Lower lobe of right lung (tissue), 2 donors: ENCODE measurements at regions not wholly inside any gene's neighbourhood (a gene's known extent, or its start where the extent isn't known, plus 50 kb on each side); places are given as distances from the start of the nearest gene placed in this dataset.

Experiments used
- ATAC-seq, 2 donors: fragments of 200-7000 bp; cut with Tn5 transposase; one replicate each; pipeline ENCODE4 v1.9.1; 2020 to 2022; ENCODE audit warnings: mild to moderate bottlenecking in 2 of 2, moderate library complexity in 2 of 2
- DNase-seq: peaks from one replicate; pipeline ENCODE4 v3.0.0-alpha.2; 2020
- H3K27ac ChIP-seq: fragments of 200-600 bp; one replicate; pipeline ENCODE4 v1.8.0; 2022
- H3K27me3 ChIP-seq: fragments of 200-600 bp; one replicate; pipeline ENCODE4 v1.8.0; 2022; ENCODE audit warnings: low read depth
- H3K36me3 ChIP-seq: fragments of 200-600 bp; one replicate; pipeline ENCODE4 v1.8.0; 2022; ENCODE audit warnings: mild to moderate bottlenecking
- H3K4me1 ChIP-seq: fragments of 200-600 bp; one replicate; pipeline ENCODE4 v1.8.0; 2022
- H3K4me3 ChIP-seq: fragments of 200-600 bp; one replicate; pipeline ENCODE4 v1.8.0; 2022; ENCODE audit warnings: mild to moderate bottlenecking
- H3K9me3 ChIP-seq: fragments of 200-600 bp; one replicate; pipeline ENCODE4 v1.8.0; 2022
- CTCF ChIP-seq: fragments of 200-600 bp; IDR thresholded peaks from one replicate; pipeline ENCODE4 v1.8.0; 2022; ENCODE audit warnings: antibody characterized with exemption, mild to moderate bottlenecking
- intact Hi-C: fragments of 100-400 bp; cut with DNase I; formaldehyde crosslinking; loops from one replicate; pipeline ENCODE4 v1.11.0; 2022
- donor health status: DM: no; HTN: yes; CAD: no; lungs with severe emphysema.

- intact Hi-C loops, result no loop called here
- H3K9me3 ChIP-seq, result no peaks in the 10 kb centered on the region
- TF ChIP-seq CTCF, result no peak
- no peaks in the 10 kb centered on the region for H3K4me1 ChIP-seq
- no peaks in the 10 kb centered on the region for H3K36me3 ChIP-seq
- no peak overlapping the region for H3K4me3 ChIP-seq
- no peak overlapping the region for H3K27ac ChIP-seq
- DNase-seq, result no peak
- ATAC-seq, result no peak
- no peaks in the 10 kb centered on the region for H3K27me3 ChIP-seq
Measured at GRCh38 chr6:103879800-103880199, 979.9 kb downstream of the HACE1 start.

GRCh38 chr6:103875221-103875620, 984.5 kb downstream of the HACE1 start:
- H3K27ac ChIP-seq, result no peak overlapping the region
- intact Hi-C loops, result no loop called here
- no peaks in the 10 kb centered on the region for H3K36me3 ChIP-seq
- no peaks in the 10 kb centered on the region for H3K4me1 ChIP-seq
- no peak for TF ChIP-seq CTCF
- ATAC-seq (no peak), DNase-seq (no peak)
- H3K9me3 ChIP-seq, result no peaks in the 10 kb centered on the region
- H3K4me3 ChIP-seq, result no peak overlapping the region
- H3K27me3 ChIP-seq, result no peaks in the 10 kb centered on the region

- no peaks in the 10 kb centered on the region for H3K36me3 ChIP-seq
Measured at GRCh38 chr6:103874575-103874974, 985.1 kb downstream of the HACE1 start.

GRCh38 chr6:103872678-103873077, 987.0 kb downstream of the HACE1 start:
- no peak for TF ChIP-seq CTCF
- no peak for ATAC-seq
- intact Hi-C loops, result no loop called here

More at GRCh38 chr6:103874575-103874974, 985.1 kb downstream of the HACE1 start:
- Histone ChIP-seq H3K4me3 (no peak overlapping the region), H3K27ac (no peak overlapping the region), H3K27me3 (no peaks in the 10 kb centered on the region), H3K4me1 (no peaks in the 10 kb centered on the region), H3K9me3 (no peaks in the 10 kb centered on the region)
- no peak for DNase-seq
- intact Hi-C loops, result no loop called here
- TF ChIP-seq CTCF, result no peak
- no peak for ATAC-seq

GRCh38 chr6:103872233-103872632, 987.5 kb downstream of the HACE1 start:
- intact Hi-C loops, result no loop called here
- no peak for TF ChIP-seq CTCF

More at GRCh38 chr6:103872678-103873077, 987.0 kb downstream of the HACE1 start:
- Histone ChIP-seq H3K27ac (no peak overlapping the region), H3K36me3 (no peaks in the 10 kb centered on the region), H3K4me1 (no peaks in the 10 kb centered on the region), H3K9me3 (no peaks in the 10 kb centered on the region), H3K4me3 (no peak overlapping the region), H3K27me3 (no peaks in the 10 kb centered on the region)
- no peak for DNase-seq

GRCh38 chr6:103870970-103871369, 988.7 kb downstream of the HACE1 start:
- DNase-seq (no peak), ATAC-seq (no peak)
- no peak for TF ChIP-seq CTCF
- H3K27me3 ChIP-seq, result no peaks in the 10 kb centered on the region
- H3K27ac ChIP-seq, result no peak overlapping the region
- intact Hi-C loops, result no loop called here
- no peaks in the 10 kb centered on the region for H3K36me3 ChIP-seq
- H3K4me1 ChIP-seq, result no peaks in the 10 kb centered on the region
- no peaks in the 10 kb centered on the region for H3K9me3 ChIP-seq
- H3K4me3 ChIP-seq, result no peak overlapping the region

More at GRCh38 chr6:103872233-103872632, 987.5 kb downstream of the HACE1 start:
- no peaks in the 10 kb centered on the region for H3K36me3 ChIP-seq
- no peak overlapping the region for H3K4me3 ChIP-seq
- no peaks in the 10 kb centered on the region for H3K4me1 ChIP-seq
- no peaks in the 10 kb centered on the region for H3K27me3 ChIP-seq
- no peak overlapping the region for H3K27ac ChIP-seq
- no peaks in the 10 kb centered on the region for H3K9me3 ChIP-seq
- DNase-seq (no peak), ATAC-seq (no peak)
